Panc1 (cell line): ENCODE measurements at regions not wholly inside any gene's neighbourhood (a gene's known extent, or its start where the extent isn't known, plus 50 kb on each side); places are given as distances from the start of the nearest gene placed in this dataset.

ENCODE experiments used
- ATAC-seq: fragments of 200-7000 bp; cut with Tn5 transposase; 2 replicates; pipeline ENCODE4 v1.9.1; 2020; ENCODE audit warnings: mild to moderate bottlenecking, moderate library complexity
- BruUV-seq: library from RNA; stranded (reverse); fragments of 400-500 nt; replicated peaks from 2 replicates; lab custom pipeline; 2021; lab: Mats Ljungman, UMichigan
- CTCF ChIA-PET: fragments of 300-600 bp; sonication (Branson Sonifier 250); formaldehyde crosslinking; loops from one replicate; lab custom pipeline; 2022; ENCODE audit warnings: antibody characterized with exemption; lab: Charles Lee
- POLR2A ChIA-PET: fragments of 300-600 bp; sonication (Branson Sonifier 250); formaldehyde crosslinking; loops from one replicate; lab custom pipeline; 2022; ENCODE audit warnings: antibody characterized with exemption; lab: Charles Lee
- DNase-seq: peaks from one replicate; pipeline ENCODE4 v3.0.0-alpha.2; 2010; ENCODE audit warnings: low read depth, low spot score
- H3K27ac ChIP-seq: 2 replicates; pipeline ENCODE4 v1.5.1; 2011; ENCODE audit warnings: mild to moderate bottlenecking, low read length, inconsistent platforms
- H3K27me3 ChIP-seq: fragments of 200-500 bp; sonication (Bioruptor generic); 2 replicates; pipeline ENCODE4 v1.6.0; 2014; ENCODE audit warnings: low read length, inconsistent platforms; ENCODE audit not compliant: control insufficient read depth, insufficient read depth
- H3K36me3 ChIP-seq: fragments of 200-500 bp; sonication (Bioruptor generic); 2 replicates; pipeline ENCODE4 v1.5.1; 2014; ENCODE audit warnings: inconsistent platforms, mild to moderate bottlenecking, low read length, moderate library complexity; ENCODE audit not compliant: control insufficient read depth, insufficient read depth
- H3K4me1 ChIP-seq: 2 replicates; pipeline ENCODE4 v1.5.1; 2011; ENCODE audit warnings: inconsistent platforms, mild to moderate bottlenecking, low read length, moderate library complexity; ENCODE audit not compliant: control insufficient read depth, insufficient read depth
- H3K4me3 ChIP-seq, 2 experiments: 2 replicates each; pipeline ENCODE4 v1.5.1; 2011 to 2012; ENCODE audit warnings: low read depth in 2 of 2, low read length in 2 of 2, mild to moderate bottlenecking in 2 of 2, inconsistent platforms in 1 of 2, moderate library complexity in 1 of 2
- H3K9me3 ChIP-seq: fragments of 200-500 bp; sonication (Bioruptor generic); 2 replicates; pipeline ENCODE4 v1.5.1; 2014; ENCODE audit warnings: low read depth, mild to moderate bottlenecking, inconsistent platforms, low read length, moderate library complexity; ENCODE audit not compliant: control insufficient read depth, insufficient read depth
- CTCF ChIP-seq: fragments of 450-650 bp; IDR thresholded peaks from 2 replicates; pipeline ENCODE4 v1.5.1; 2017; ENCODE audit warnings: mild to moderate bottlenecking
- POLR2AphosphoS5 ChIP-seq: IDR thresholded peaks from 2 replicates; pipeline ENCODE4 v1.6.1; 2012; ENCODE audit warnings: mild to moderate bottlenecking, low read depth, low read length, moderate library complexity
- SIN3A ChIP-seq: IDR thresholded peaks from 2 replicates; pipeline ENCODE4 v1.6.1; 2012; ENCODE audit warnings: low read depth, mild to moderate bottlenecking, low read length, moderate library complexity, borderline replicate concordance; ENCODE audit not compliant: insufficient read depth
- TCF7L2 ChIP-seq: IDR thresholded peaks from 2 replicates; pipeline ENCODE4 v1.6.1; 2011; ENCODE audit warnings: mild to moderate bottlenecking, low read depth, low read length, inconsistent platforms
- in situ Hi-C: cut with HindIII; loops from 2 replicates; pipeline ENCODE4 v1.10.0; 2016; ENCODE audit warnings: low sequenced_read_pairs, low pct_unique_long_range_greater_than_20kb
- intact Hi-C: fragments of 100-400 bp; cut with micrococcal nuclease; formaldehyde crosslinking; loops from one replicate; pipeline ENCODE4 v1.10.0; 2022; ENCODE audit not compliant: unreplicated experiment
- TF ChIP-seq, protein P1 (sequence below), 2 experiments: IDR thresholded peaks; 2 replicates each; pipeline ENCODE4 v1.6.1; 2011 to 2012; ENCODE audit warnings: low read depth in 2 of 2, control low read depth in 1 of 2, low read length in 1 of 2, mild to moderate bottlenecking in 1 of 2, moderate library complexity in 1 of 2; ENCODE audit not compliant: insufficient read depth in 1 of 2

GRCh38 chr9:106675780-106676179 lies 187.2 kb upstream of the ZNF462 start:
- H3K27ac ChIP-seq = no peak overlapping the region
- no peaks in the 10 kb centered on the region for H3K36me3 ChIP-seq
- no peaks in the 10 kb centered on the region for H3K4me1 ChIP-seq
- H3K9me3 ChIP-seq = no peaks in the 10 kb centered on the region
- in situ Hi-C loops = no loop called here
- CTCF ChIA-PET = no interaction called here
- DNase-seq (no peak), ATAC-seq (no peak)
- no TSS peak for BruUV-seq
- POLR2A ChIA-PET = no interaction called here
- intact Hi-C loops = no loop called here
- TF ChIP-seq, protein P1, sequence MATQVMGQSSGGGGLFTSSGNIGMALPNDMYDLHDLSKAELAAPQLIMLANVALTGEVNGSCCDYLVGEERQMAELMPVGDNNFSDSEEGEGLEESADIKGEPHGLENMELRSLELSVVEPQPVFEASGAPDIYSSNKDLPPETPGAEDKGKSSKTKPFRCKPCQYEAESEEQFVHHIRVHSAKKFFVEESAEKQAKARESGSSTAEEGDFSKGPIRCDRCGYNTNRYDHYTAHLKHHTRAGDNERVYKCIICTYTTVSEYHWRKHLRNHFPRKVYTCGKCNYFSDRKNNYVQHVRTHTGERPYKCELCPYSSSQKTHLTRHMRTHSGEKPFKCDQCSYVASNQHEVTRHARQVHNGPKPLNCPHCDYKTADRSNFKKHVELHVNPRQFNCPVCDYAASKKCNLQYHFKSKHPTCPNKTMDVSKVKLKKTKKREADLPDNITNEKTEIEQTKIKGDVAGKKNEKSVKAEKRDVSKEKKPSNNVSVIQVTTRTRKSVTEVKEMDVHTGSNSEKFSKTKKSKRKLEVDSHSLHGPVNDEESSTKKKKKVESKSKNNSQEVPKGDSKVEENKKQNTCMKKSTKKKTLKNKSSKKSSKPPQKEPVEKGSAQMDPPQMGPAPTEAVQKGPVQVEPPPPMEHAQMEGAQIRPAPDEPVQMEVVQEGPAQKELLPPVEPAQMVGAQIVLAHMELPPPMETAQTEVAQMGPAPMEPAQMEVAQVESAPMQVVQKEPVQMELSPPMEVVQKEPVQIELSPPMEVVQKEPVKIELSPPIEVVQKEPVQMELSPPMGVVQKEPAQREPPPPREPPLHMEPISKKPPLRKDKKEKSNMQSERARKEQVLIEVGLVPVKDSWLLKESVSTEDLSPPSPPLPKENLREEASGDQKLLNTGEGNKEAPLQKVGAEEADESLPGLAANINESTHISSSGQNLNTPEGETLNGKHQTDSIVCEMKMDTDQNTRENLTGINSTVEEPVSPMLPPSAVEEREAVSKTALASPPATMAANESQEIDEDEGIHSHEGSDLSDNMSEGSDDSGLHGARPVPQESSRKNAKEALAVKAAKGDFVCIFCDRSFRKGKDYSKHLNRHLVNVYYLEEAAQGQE (IDR thresholded peaks at IDR 0.05; ENCODE audit: insufficient read depth in 1 of 2, low read depth in 2 of 2, low read length in 1 of 2) = no peak
- no peak for TF ChIP-seq SIN3A
- TF ChIP-seq TCF7L2 = no peak
- no peak for TF ChIP-seq CTCF
- no peak for TF ChIP-seq POLR2AphosphoS5
- no peak overlapping the region for H3K4me3 ChIP-seq
- no peaks in the 10 kb centered on the region for H3K27me3 ChIP-seq

DNA sequence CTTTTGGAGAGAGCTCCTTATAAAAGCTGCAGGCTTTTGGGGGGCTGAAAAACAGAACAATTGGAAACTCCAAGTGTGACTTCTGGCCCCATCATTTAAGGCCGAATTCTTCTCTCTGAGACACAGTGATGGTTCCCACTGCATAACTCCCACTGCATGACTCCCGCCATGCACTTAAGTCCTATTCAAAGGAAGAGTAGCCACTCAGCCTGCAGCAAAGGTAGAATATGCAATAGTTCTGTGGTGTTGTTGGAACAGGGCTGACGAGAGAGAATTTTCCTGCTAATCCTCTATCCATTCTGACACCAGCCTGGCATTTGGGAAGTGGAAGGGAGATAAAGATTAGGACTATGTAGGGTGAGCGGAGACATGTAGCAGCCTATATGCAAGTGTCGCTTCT lies 185.6 kb upstream of the ZNF462 start:
- Histone ChIP-seq H3K27me3 (no peaks in the 10 kb centered on the region), H3K4me3 (no peak overlapping the region), H3K27ac (no peak overlapping the region), H3K9me3 (no peaks in the 10 kb centered on the region), H3K36me3 (no peaks in the 10 kb centered on the region), H3K4me1 (no peaks in the 10 kb centered on the region)
- no peak for ATAC-seq
- ChIA-PET POLR2A (interaction anchor here (0.6 kb wide), 1 partner anchor 1701 kb away, joined by 7 read pairs; no protein-coding TSS in a partner anchor), CTCF (no interaction called here)
- intact Hi-C loops (no loop called here), in situ Hi-C loops (no loop called here)
- no TSS peak for BruUV-seq
- no peak for DNase-seq
- TF ChIP-seq TCF7L2 = no peak
- TF ChIP-seq, protein P1 (IDR thresholded peaks at IDR 0.05; ENCODE audit: insufficient read depth in 1 of 2, low read depth in 2 of 2, low read length in 1 of 2) = no peak
- no peak for TF ChIP-seq SIN3A
- TF ChIP-seq POLR2AphosphoS5 = no peak
- no peak for TF ChIP-seq CTCF
